Duodenal mucosa (tissue), 2 donors: ENCODE measurements at regions not wholly inside any gene's neighbourhood (a gene's known extent, or its start where the extent isn't known, plus 50 kb on each side); places are given as distances from the start of the nearest gene placed in this dataset.
"Not testable (repeated sequence)": the region's sequence is repeated elsewhere in the genome, so short reads cannot be mapped to it uniquely, and the experiment has no call there.

ENCODE experiments used
- H3K27ac ChIP-seq: one replicate; pipeline ENCODE4 v1.7.0; 2013; ENCODE audit warnings: low read depth, low read length
- H3K27me3 ChIP-seq, 2 donors: one replicate each; pipeline ENCODE4 v1.7.0; 2013; ENCODE audit warnings: low read length in 2 of 2, control low read depth in 1 of 2; ENCODE audit not compliant: insufficient read depth in 2 of 2, control insufficient read depth in 1 of 2
- H3K36me3 ChIP-seq, 2 donors: one replicate each; pipeline ENCODE4 v1.7.0; 2013; ENCODE audit warnings: low read length in 2 of 2, control low read depth in 1 of 2; ENCODE audit not compliant: insufficient read depth in 2 of 2, control insufficient read depth in 1 of 2
- H3K4me1 ChIP-seq, 2 donors: one replicate each; pipeline ENCODE4 v1.7.0; 2013; ENCODE audit warnings: low read length in 2 of 2, control low read depth in 1 of 2; ENCODE audit not compliant: insufficient read depth in 2 of 2, control insufficient read depth in 1 of 2
- H3K4me3 ChIP-seq, 2 donors: one replicate each; pipeline ENCODE4 v1.7.0; 2013; ENCODE audit warnings: low read length in 2 of 2, low read depth in 1 of 2
- H3K9ac ChIP-seq, 2 donors: one replicate each; pipeline ENCODE4 v1.7.0; 2013; ENCODE audit warnings: low read length in 2 of 2, low read depth in 1 of 2
- H3K9me3 ChIP-seq, 2 donors: one replicate each; pipeline ENCODE4 v1.7.0; 2013; ENCODE audit warnings: low read length in 2 of 2, control low read depth in 1 of 2; ENCODE audit not compliant: control insufficient read depth in 1 of 2

GRCh38 chr1:104617474-104617873 is 867.8 kb downstream of the AMY1C start:
- H3K4me3 ChIP-seq, result no peak overlapping the region
- no peaks in the 10 kb centered on the region for H3K36me3 ChIP-seq
- H3K27me3 ChIP-seq, result no peaks in the 10 kb centered on the region

GRCh38 chr1:104621221-104621620 is 871.5 kb downstream of the AMY1C start:
- H3K9ac ChIP-seq, result no peak overlapping the region
- H3K9me3 ChIP-seq, result peaks cover 9 to 17% of the 10 kb centered on the region in 2 donors
- H3K36me3 ChIP-seq, result no peaks in the 10 kb centered on the region
- H3K27ac ChIP-seq, result no peak overlapping the region
- no peak overlapping the region for H3K4me3 ChIP-seq
- no peaks in the 10 kb centered on the region for H3K4me1 ChIP-seq
- no peaks in the 10 kb centered on the region for H3K27me3 ChIP-seq

More at GRCh38 chr1:104617474-104617873, 867.8 kb downstream of the AMY1C start:
- H3K4me1 ChIP-seq, result no peaks in the 10 kb centered on the region
- H3K9me3 ChIP-seq, result peaks cover 9 to 28% of the 10 kb centered on the region in 2 donors
- no peak overlapping the region for H3K9ac ChIP-seq
- no peak overlapping the region for H3K27ac ChIP-seq

- no peak overlapping the region for H3K27ac ChIP-seq
- H3K9ac ChIP-seq, result no peak overlapping the region
- no peaks in the 10 kb centered on the region for H3K4me1 ChIP-seq
- H3K36me3 ChIP-seq, result no peaks in the 10 kb centered on the region
- H3K27me3 ChIP-seq, result no peaks in the 10 kb centered on the region
- H3K9me3 ChIP-seq, result no peaks in the 10 kb centered on the region
- H3K4me3 ChIP-seq, result no peak overlapping the region
Measured at GRCh38 chr1:104624538-104624937, 874.8 kb downstream of the AMY1C start.

GRCh38 chr1:104629589-104629988 is 879.9 kb downstream of the AMY1C start:
- Histone ChIP-seq H3K27me3 (no peaks in the 10 kb centered on the region), H3K4me1 (no peaks in the 10 kb centered on the region), H3K36me3 (no peaks in the 10 kb centered on the region), H3K9ac (no peak overlapping the region), H3K9me3 (peaks cover 0 to 3% of the 10 kb centered on the region in 2 donors), H3K27ac (no peak overlapping the region), H3K4me3 (no peak overlapping the region)

GRCh38 chr1:104630567-104631149 is 881.0 kb downstream of the AMY1C start:
- peaks cover 0 to 3% of the 10 kb centered on the region in 2 donors for H3K9me3 ChIP-seq
- H3K4me3 ChIP-seq, result no peak overlapping the region
- no peaks in the 10 kb centered on the region for H3K4me1 ChIP-seq
- no peaks in the 10 kb centered on the region for H3K36me3 ChIP-seq
- no peaks in the 10 kb centered on the region for H3K27me3 ChIP-seq
- no peak overlapping the region for H3K9ac ChIP-seq
- H3K27ac ChIP-seq, result no peak overlapping the region

- no peaks in the 10 kb centered on the region for H3K27me3 ChIP-seq
- H3K4me3 ChIP-seq, result no peak overlapping the region
- H3K4me1 ChIP-seq, result no peaks in the 10 kb centered on the region
- H3K36me3 ChIP-seq, result no peaks in the 10 kb centered on the region
- H3K9ac ChIP-seq, result no peak overlapping the region
- no peak overlapping the region for H3K27ac ChIP-seq
- H3K9me3 ChIP-seq, result peaks cover 2 to 3% of the 10 kb centered on the region in 2 donors
Measured at GRCh38 chr1:104636581-104636980, 886.9 kb downstream of the AMY1C start.

- Histone ChIP-seq H3K27ac (no peak overlapping the region), H3K4me1 (no peaks in the 10 kb centered on the region), H3K27me3 (no peaks in the 10 kb centered on the region), H3K9me3 (no peaks in the 10 kb centered on the region), H3K36me3 (no peaks in the 10 kb centered on the region), H3K9ac (no peak overlapping the region), H3K4me3 (no peak overlapping the region)
Measured at GRCh38 chr1:104646233-104646632, 896.5 kb downstream of the AMY1C start.

GRCh38 chr1:104648269-104648691 is 898.6 kb downstream of the AMY1C start:
- H3K27ac ChIP-seq, result no peak overlapping the region
- H3K9ac ChIP-seq, result no peak overlapping the region
- H3K4me1 ChIP-seq, result no peaks in the 10 kb centered on the region
- no peaks in the 10 kb centered on the region for H3K9me3 ChIP-seq
- H3K27me3 ChIP-seq, result no peaks in the 10 kb centered on the region
- H3K4me3 ChIP-seq, result no peak overlapping the region
- H3K36me3 ChIP-seq, result no peaks in the 10 kb centered on the region

- H3K4me3 ChIP-seq, H3K4me1 ChIP-seq, H3K9me3 ChIP-seq, H3K27me3 ChIP-seq, H3K9ac ChIP-seq, H3K27ac ChIP-seq, H3K36me3 ChIP-seq: not testable (repeated sequence)
Measured at GRCh38 chr1:104664374-104664773, 914.7 kb downstream of the AMY1C start.

GRCh38 chr1:104665300-104665699 is 915.6 kb downstream of the AMY1C start:
- Histone ChIP-seq H3K9me3 (no peaks in the 10 kb centered on the region), H3K27ac (no peak overlapping the region), H3K9ac (no peak overlapping the region), H3K4me3 (no peak overlapping the region), H3K27me3 (no peaks in the 10 kb centered on the region), H3K4me1 (no peaks in the 10 kb centered on the region), H3K36me3 (no peaks in the 10 kb centered on the region)
